Colonic mucosa (tissue), 4 donors: ENCODE measurements at regions not wholly inside any gene's neighbourhood (a gene's known extent, or its start where the extent isn't known, plus 50 kb on each side); places are given as distances from the start of the nearest gene placed in this dataset.

Experiments used
- DNase-seq: peaks from one replicate; pipeline ENCODE4 v3.0.0-alpha.2; 2020
- H3K27ac ChIP-seq: fragments of 200-600 bp; one replicate; pipeline ENCODE4 v1.8.0; 2021
- H3K27me3 ChIP-seq: fragments of 200-600 bp; one replicate; pipeline ENCODE4 v1.8.0; 2021
- H3K36me3 ChIP-seq: fragments of 200-600 bp; one replicate; pipeline ENCODE4 v1.8.0; 2021
- H3K4me1 ChIP-seq: fragments of 200-600 bp; one replicate; pipeline ENCODE4 v1.8.0; 2021; ENCODE audit warnings: mild to moderate bottlenecking
- H3K4me3 ChIP-seq: fragments of 200-600 bp; one replicate; pipeline ENCODE4 v1.8.0; 2021
- H3K9ac ChIP-seq, 2 donors: one replicate each; pipeline ENCODE4 v1.7.0; 2013; ENCODE audit warnings: control low read depth in 2 of 2, low read depth in 2 of 2, low read length in 2 of 2
- H3K9me3 ChIP-seq: fragments of 200-600 bp; one replicate; pipeline ENCODE4 v1.8.0; 2021
- intact Hi-C: fragments of 100-400 bp; cut with DNase I; formaldehyde crosslinking; loops from one replicate; pipeline ENCODE4 v1.14.1; 2022
- TF ChIP-seq, protein P1 (sequence below): fragments of 200-600 bp; IDR thresholded peaks from one replicate; pipeline ENCODE4 v1.8.0; 2022; ENCODE audit warnings: antibody characterized with exemption, mild to moderate bottlenecking
- donor health status: healthy.
- donor health status: DM: no; HTN: no; CAD: no.
- donor health status: DM: no; HTN: no; CAD: no.

DNA sequence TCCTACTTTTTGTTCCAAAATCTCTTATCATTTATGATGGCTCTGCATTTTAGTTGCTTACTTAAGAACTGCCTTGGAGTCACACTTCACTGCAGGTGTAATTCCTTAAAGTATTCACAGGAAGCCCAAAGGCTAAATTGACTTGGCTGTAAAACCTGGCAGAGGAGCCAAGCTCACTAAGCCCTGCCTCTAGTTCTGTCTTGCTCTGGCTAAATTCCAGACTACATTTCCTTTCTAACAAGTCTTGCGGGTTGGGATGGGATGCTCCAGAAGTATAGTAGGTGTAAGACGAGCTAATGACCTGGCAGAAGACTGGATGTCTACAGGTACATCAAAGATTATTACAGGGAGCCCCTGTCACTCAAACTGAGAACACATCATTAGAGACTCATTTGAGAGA lies 924.0 kb upstream of the INTU start:
- H3K27ac ChIP-seq: no peak overlapping the region
- H3K4me1 ChIP-seq: no peaks in the 10 kb centered on the region
- H3K36me3 ChIP-seq: no peaks in the 10 kb centered on the region
- H3K9ac ChIP-seq: no peak overlapping the region
- H3K9me3 ChIP-seq: no peaks in the 10 kb centered on the region
- TF ChIP-seq, protein P1, sequence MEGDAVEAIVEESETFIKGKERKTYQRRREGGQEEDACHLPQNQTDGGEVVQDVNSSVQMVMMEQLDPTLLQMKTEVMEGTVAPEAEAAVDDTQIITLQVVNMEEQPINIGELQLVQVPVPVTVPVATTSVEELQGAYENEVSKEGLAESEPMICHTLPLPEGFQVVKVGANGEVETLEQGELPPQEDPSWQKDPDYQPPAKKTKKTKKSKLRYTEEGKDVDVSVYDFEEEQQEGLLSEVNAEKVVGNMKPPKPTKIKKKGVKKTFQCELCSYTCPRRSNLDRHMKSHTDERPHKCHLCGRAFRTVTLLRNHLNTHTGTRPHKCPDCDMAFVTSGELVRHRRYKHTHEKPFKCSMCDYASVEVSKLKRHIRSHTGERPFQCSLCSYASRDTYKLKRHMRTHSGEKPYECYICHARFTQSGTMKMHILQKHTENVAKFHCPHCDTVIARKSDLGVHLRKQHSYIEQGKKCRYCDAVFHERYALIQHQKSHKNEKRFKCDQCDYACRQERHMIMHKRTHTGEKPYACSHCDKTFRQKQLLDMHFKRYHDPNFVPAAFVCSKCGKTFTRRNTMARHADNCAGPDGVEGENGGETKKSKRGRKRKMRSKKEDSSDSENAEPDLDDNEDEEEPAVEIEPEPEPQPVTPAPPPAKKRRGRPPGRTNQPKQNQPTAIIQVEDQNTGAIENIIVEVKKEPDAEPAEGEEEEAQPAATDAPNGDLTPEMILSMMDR: no peak
- no peak for DNase-seq
- intact Hi-C loops: no loop called here
- H3K4me3 ChIP-seq: no peak overlapping the region
- H3K27me3 ChIP-seq: no peaks in the 10 kb centered on the region

DNA sequence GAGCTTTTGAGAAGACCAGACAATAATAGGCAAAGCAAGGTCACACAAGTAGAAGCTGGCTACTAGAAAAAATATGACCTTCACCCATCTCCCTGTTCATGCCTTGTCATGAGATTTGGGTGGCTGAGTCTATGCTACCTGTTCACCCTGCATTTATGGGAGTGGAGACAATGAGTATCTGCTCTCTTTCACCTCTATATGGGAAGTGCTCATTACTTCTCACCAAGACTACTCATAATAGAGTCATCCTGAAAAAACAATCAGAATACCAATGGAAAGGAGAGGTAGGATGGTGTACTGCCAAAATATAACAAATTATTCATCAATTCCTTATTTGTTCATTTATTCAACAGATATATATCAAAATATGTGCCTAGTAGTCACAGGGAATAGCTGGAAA lies 921.8 kb upstream of the INTU start:
- H3K4me1 ChIP-seq: no peaks in the 10 kb centered on the region
- TF ChIP-seq, protein P1: no peak
- no peaks in the 10 kb centered on the region for H3K27me3 ChIP-seq
- H3K36me3 ChIP-seq: no peaks in the 10 kb centered on the region
- H3K9me3 ChIP-seq: no peaks in the 10 kb centered on the region
- intact Hi-C loops: no loop called here
- no peak overlapping the region for H3K27ac ChIP-seq
- H3K9ac ChIP-seq: no peak overlapping the region
- H3K4me3 ChIP-seq: no peak overlapping the region
- DNase-seq: no peak

DNA sequence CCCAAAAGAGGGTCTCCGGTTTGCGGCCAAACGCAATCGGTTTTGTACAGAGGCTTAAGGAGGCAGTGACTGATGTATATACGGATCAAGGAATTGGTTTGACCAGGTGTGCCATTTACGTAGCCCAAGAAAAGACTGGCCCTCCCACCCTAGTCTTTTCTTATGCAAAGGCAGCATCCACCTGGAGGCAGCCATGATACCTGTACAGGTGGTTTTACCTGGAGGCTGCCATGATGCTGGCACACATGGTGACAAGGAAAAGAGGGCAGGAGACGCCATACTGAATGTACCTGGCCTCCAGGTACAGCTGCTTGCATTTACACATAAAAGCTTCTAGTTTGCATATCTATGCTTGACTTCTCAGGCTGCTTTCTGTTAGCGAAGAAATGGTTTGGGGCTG lies 917.7 kb upstream of the INTU start:
- Histone ChIP-seq H3K4me1 (no peaks in the 10 kb centered on the region), H3K36me3 (no peaks in the 10 kb centered on the region), H3K27me3 (no peaks in the 10 kb centered on the region), H3K9ac (no peak overlapping the region), H3K9me3 (no peaks in the 10 kb centered on the region), H3K27ac (no peak overlapping the region), H3K4me3 (no peak overlapping the region)
- TF ChIP-seq, protein P1: no peak
- no peak for DNase-seq
- intact Hi-C loops: no loop called here

DNA sequence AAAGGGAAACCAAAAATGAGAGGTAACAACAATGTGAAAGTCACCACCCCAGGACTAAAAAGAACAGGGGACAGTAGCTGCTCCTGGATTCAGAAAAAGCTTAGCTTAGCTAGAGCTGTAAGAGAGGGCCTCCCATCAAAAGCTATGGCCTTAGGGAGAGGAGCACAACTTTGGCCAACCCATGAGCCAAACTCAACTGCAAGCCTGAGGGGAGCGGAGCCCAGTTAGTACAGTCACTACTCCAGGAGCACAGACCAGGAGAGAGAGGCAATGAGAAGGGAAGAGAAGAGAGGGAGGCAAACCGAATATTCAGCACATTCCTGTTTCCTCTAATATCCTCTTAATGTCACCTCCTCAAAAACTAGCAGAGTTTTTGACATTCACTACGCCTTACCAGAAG lies 917.1 kb upstream of the INTU start:
- TF ChIP-seq, protein P1: no peak
- Histone ChIP-seq H3K4me1 (no peaks in the 10 kb centered on the region), H3K36me3 (no peaks in the 10 kb centered on the region), H3K27me3 (no peaks in the 10 kb centered on the region), H3K4me3 (no peak overlapping the region), H3K27ac (no peak overlapping the region), H3K9ac (no peak overlapping the region), H3K9me3 (no peaks in the 10 kb centered on the region)
- intact Hi-C loops: no loop called here
- DNase-seq: no peak

DNA sequence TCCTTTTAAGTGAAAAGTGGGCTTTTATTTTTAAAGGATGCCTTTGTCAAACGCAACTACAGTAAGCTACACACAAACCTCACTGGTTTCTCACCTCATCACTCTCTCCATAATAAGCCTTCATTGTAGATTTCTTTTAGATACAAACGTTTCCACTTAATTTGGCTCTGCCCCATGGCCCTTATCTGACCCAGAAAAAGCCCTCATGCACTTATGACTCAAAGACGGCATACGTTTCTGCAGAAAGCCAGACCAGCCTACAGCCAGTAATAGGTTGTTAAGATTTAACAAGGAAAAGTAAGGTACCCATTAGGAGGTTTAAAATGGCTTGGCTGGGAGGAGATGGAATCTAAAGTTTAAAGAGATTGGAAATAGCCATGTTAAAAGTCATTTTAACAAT lies 914.6 kb upstream of the INTU start:
- intact Hi-C loops: no loop called here
- H3K27me3 ChIP-seq: no peaks in the 10 kb centered on the region
- TF ChIP-seq, protein P1: no peak
- no peaks in the 10 kb centered on the region for H3K9me3 ChIP-seq
- H3K27ac ChIP-seq: no peak overlapping the region
- H3K4me1 ChIP-seq: no peaks in the 10 kb centered on the region
- H3K4me3 ChIP-seq: no peak overlapping the region
- no peak overlapping the region for H3K9ac ChIP-seq
- no peaks in the 10 kb centered on the region for H3K36me3 ChIP-seq
- no peak for DNase-seq

DNA sequence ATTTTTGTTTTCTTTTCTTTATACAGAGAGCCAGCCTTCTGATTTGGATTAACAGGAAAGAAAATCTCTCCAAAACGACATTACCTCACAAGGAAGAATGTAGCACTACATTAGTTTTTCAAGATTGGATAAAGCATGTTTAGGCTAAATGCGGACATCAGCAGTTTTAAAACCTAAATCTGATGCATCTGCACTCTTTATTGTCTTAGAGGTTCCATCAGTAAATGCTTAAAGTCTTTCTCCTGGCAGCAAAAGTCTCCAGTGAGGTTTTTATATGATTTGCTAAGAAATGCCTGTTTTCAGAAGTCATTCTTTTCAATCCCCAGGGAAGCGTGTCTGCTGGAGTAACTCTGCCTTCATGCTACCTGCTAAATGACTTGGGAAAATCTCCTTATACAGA lies 912.9 kb upstream of the INTU start:
- Histone ChIP-seq H3K36me3 (no peaks in the 10 kb centered on the region), H3K27me3 (no peaks in the 10 kb centered on the region), H3K9ac (no peak overlapping the region), H3K4me3 (no peak overlapping the region), H3K27ac (no peak overlapping the region), H3K9me3 (no peaks in the 10 kb centered on the region), H3K4me1 (no peaks in the 10 kb centered on the region)
- DNase-seq: no peak
- intact Hi-C loops: no loop called here
- TF ChIP-seq, protein P1: no peak
